ENCODE measurements at regions not wholly inside any gene's neighbourhood (a gene's known extent, or its start where the extent isn't known, plus 50 kb on each side); places are given as distances from the start of the nearest gene placed in this dataset.

GRCh38 chr2:219893541-219893940 is 266.1 kb downstream of the SLC4A3 start:
- no peaks in the 10 kb centered on the region for H3K36me3 ChIP-seq (ENCODE audit: control insufficient read depth, insufficient read depth, low read length)

GRCh38 chr2:219897456-219897855 is 270.0 kb downstream of the SLC4A3 start:
- H3K4me1 ChIP-seq (ENCODE audit: control insufficient read depth, low read depth, low read length), result no peaks in the 10 kb centered on the region
- no peak overlapping the region for H3K9ac ChIP-seq (ENCODE audit: low read length)
- H4K5ac ChIP-seq (ENCODE audit: low read length), result no peak overlapping the region
- H3K27ac ChIP-seq (ENCODE audit: low read depth, low read length), result peak overlapping the region; percentile 39
- no CpG with 5 or more reads among the region's 3 CpGs for WGBS (ENCODE audit: extremely low coverage, insufficient coverage, low lambda C conversion rate)
- H3K18ac ChIP-seq (ENCODE audit: low read length), result peak overlapping the region; percentile 69
- no peak overlapping the region for H3K4me2 ChIP-seq (ENCODE audit: low read length)
- H4K8ac ChIP-seq (ENCODE audit: low read depth, low read length), result no peak overlapping the region
- no peak overlapping the region for H2BK15ac ChIP-seq (replicated peaks; ENCODE audit: low read depth)
- no peaks in the 10 kb centered on the region for H3K79me2 ChIP-seq (ENCODE audit: control insufficient read depth, insufficient read depth, low read length)
- H3K56ac ChIP-seq (ENCODE audit: low read length), result no peak overlapping the region
- no peak overlapping the region for H3K23ac ChIP-seq (ENCODE audit: low read length)
- H3K4me3 ChIP-seq (ENCODE audit: low read length), result no peak overlapping the region
- no peak overlapping the region for H2AK5ac ChIP-seq (ENCODE audit: low read length)
- H3K36me3 ChIP-seq (ENCODE audit: control insufficient read depth, insufficient read depth, low read length), result no peaks in the 10 kb centered on the region
- H2BK5ac ChIP-seq (ENCODE audit: low read length), result no peak overlapping the region
- no peaks in the 10 kb centered on the region for H3K79me1 ChIP-seq (ENCODE audit: low read length)
- H2BK120ac ChIP-seq (ENCODE audit: low read depth, low read length), result no peak overlapping the region
- H3K27me3 ChIP-seq (ENCODE audit: insufficient read depth, low read length, poor library complexity), result no peaks in the 10 kb centered on the region
- peak; percentile 92 for DNase-seq
- no peak overlapping the region for H3K4ac ChIP-seq (ENCODE audit: low read depth, low read length)

More at GRCh38 chr2:219893541-219893940, 266.1 kb downstream of the SLC4A3 start:
- H3K27me3 ChIP-seq (ENCODE audit: insufficient read depth, low read length, poor library complexity), result no peaks in the 10 kb centered on the region
- no peak overlapping the region for H3K4me3 ChIP-seq (ENCODE audit: low read length)
- H3K18ac ChIP-seq (ENCODE audit: low read length), result no peak overlapping the region
- no peak overlapping the region for H4K8ac ChIP-seq (ENCODE audit: low read depth, low read length)
- no peak overlapping the region for H2BK15ac ChIP-seq (replicated peaks; ENCODE audit: low read depth)
- H2AK5ac ChIP-seq (ENCODE audit: low read length), result no peak overlapping the region
- H3K79me1 ChIP-seq (ENCODE audit: low read length), result no peaks in the 10 kb centered on the region
- no peak overlapping the region for H4K5ac ChIP-seq (ENCODE audit: low read length)
- H3K23ac ChIP-seq (ENCODE audit: low read length), result no peak overlapping the region
- no peak overlapping the region for H3K4ac ChIP-seq (ENCODE audit: low read depth, low read length)
- no peak overlapping the region for H2BK5ac ChIP-seq (ENCODE audit: low read length)
- H3K4me1 ChIP-seq (ENCODE audit: control insufficient read depth, low read depth, low read length), result no peaks in the 10 kb centered on the region
- H2BK120ac ChIP-seq (ENCODE audit: low read depth, low read length), result no peak overlapping the region
- H3K27ac ChIP-seq (ENCODE audit: low read depth, low read length), result no peak overlapping the region
- no peak for DNase-seq
- no peaks in the 10 kb centered on the region for H3K79me2 ChIP-seq (ENCODE audit: control insufficient read depth, insufficient read depth, low read length)
- no peak overlapping the region for H3K4me2 ChIP-seq (ENCODE audit: low read length)
- H3K56ac ChIP-seq (ENCODE audit: low read length), result no peak overlapping the region
- H3K9ac ChIP-seq (ENCODE audit: low read length), result no peak overlapping the region
- no CpG with 5 or more reads among the region's 2 CpGs for WGBS (ENCODE audit: extremely low coverage, insufficient coverage, low lambda C conversion rate)

GRCh38 chr2:219901155-219901554 is 273.7 kb downstream of the SLC4A3 start:
- H3K79me2 ChIP-seq (ENCODE audit: control insufficient read depth, insufficient read depth, low read length), result no peaks in the 10 kb centered on the region
- no peak overlapping the region for H2BK15ac ChIP-seq (replicated peaks; ENCODE audit: low read depth)
- H3K23ac ChIP-seq (ENCODE audit: low read length), result no peak overlapping the region
- H2BK120ac ChIP-seq (ENCODE audit: low read depth, low read length), result no peak overlapping the region
- no CpG with 5 or more reads among the region's 7 CpGs for WGBS (ENCODE audit: extremely low coverage, insufficient coverage, low lambda C conversion rate)
- no peak overlapping the region for H3K18ac ChIP-seq (ENCODE audit: low read length)
- H3K4me1 ChIP-seq (ENCODE audit: control insufficient read depth, low read depth, low read length), result peaks cover 2% of the 10 kb centered on the region
- H3K9ac ChIP-seq (ENCODE audit: low read length), result no peak overlapping the region
- no peak overlapping the region for H3K27ac ChIP-seq (ENCODE audit: low read depth, low read length)
- no peak overlapping the region for H4K5ac ChIP-seq (ENCODE audit: low read length)
- H3K27me3 ChIP-seq (ENCODE audit: insufficient read depth, low read length, poor library complexity), result no peaks in the 10 kb centered on the region
- H3K56ac ChIP-seq (ENCODE audit: low read length), result no peak overlapping the region
- H3K4me2 ChIP-seq (ENCODE audit: low read length), result no peak overlapping the region
- H3K4me3 ChIP-seq (ENCODE audit: low read length), result no peak overlapping the region
- no peaks in the 10 kb centered on the region for H3K36me3 ChIP-seq (ENCODE audit: control insufficient read depth, insufficient read depth, low read length)
- no peak overlapping the region for H4K8ac ChIP-seq (ENCODE audit: low read depth, low read length)
- H3K4ac ChIP-seq (ENCODE audit: low read depth, low read length), result no peak overlapping the region
- no peak for DNase-seq
- no peaks in the 10 kb centered on the region for H3K79me1 ChIP-seq (ENCODE audit: low read length)
- no peak overlapping the region for H2BK5ac ChIP-seq (ENCODE audit: low read length)
- no peak overlapping the region for H2AK5ac ChIP-seq (ENCODE audit: low read length)

- Histone ChIP-seq H3K79me1 (ENCODE audit: low read length) (no peaks in the 10 kb centered on the region), H3K27ac (ENCODE audit: low read depth, low read length) (no peak overlapping the region), H3K56ac (ENCODE audit: low read length) (peak overlapping the region; percentile 59), H2BK120ac (ENCODE audit: low read depth, low read length) (no peak overlapping the region), H3K4me3 (ENCODE audit: low read length) (no peak overlapping the region), H3K23ac (ENCODE audit: low read length) (no peak overlapping the region), H3K4me2 (ENCODE audit: low read length) (no peak overlapping the region), H3K27me3 (ENCODE audit: insufficient read depth, low read length, poor library complexity) (no peaks in the 10 kb centered on the region), H2BK15ac (replicated peaks; ENCODE audit: low read depth) (no peak overlapping the region), H3K9ac (ENCODE audit: low read length) (peak overlapping the region; percentile 8), H3K79me2 (ENCODE audit: control insufficient read depth, insufficient read depth, low read length) (no peaks in the 10 kb centered on the region), H3K4me1 (ENCODE audit: control insufficient read depth, low read depth, low read length) (peaks cover 2% of the 10 kb centered on the region), H2AK5ac (ENCODE audit: low read length) (no peak overlapping the region), H3K18ac (ENCODE audit: low read length) (peak overlapping the region; percentile 46), H3K4ac (ENCODE audit: low read depth, low read length) (no peak overlapping the region), H4K5ac (ENCODE audit: low read length) (no peak overlapping the region), H3K36me3 (ENCODE audit: control insufficient read depth, insufficient read depth, low read length) (no peaks in the 10 kb centered on the region), H4K8ac (ENCODE audit: low read depth, low read length) (no peak overlapping the region), H2BK5ac (ENCODE audit: low read length) (peak overlapping the region; percentile 69)
- peak; percentile 80 for DNase-seq
- WGBS (ENCODE audit: extremely low coverage, insufficient coverage, low lambda C conversion rate), result no CpG with 5 or more reads among the region's 10 CpGs
These were observed 275.6 kb downstream of the SLC4A3 start for GRCh38 chr2:219902891-219903552.

GRCh38 chr2:219905640-219906039 is 278.2 kb downstream of the SLC4A3 start:
- no peak overlapping the region for H3K56ac ChIP-seq (ENCODE audit: low read length)
- H3K23ac ChIP-seq (ENCODE audit: low read length), result no peak overlapping the region
- DNase-seq, result no peak
- peaks cover 2% of the 10 kb centered on the region for H3K4me1 ChIP-seq (ENCODE audit: control insufficient read depth, low read depth, low read length)
- H3K79me1 ChIP-seq (ENCODE audit: low read length), result no peaks in the 10 kb centered on the region
- no peak overlapping the region for H2AK5ac ChIP-seq (ENCODE audit: low read length)
- no peak overlapping the region for H2BK5ac ChIP-seq (ENCODE audit: low read length)
- H4K5ac ChIP-seq (ENCODE audit: low read length), result no peak overlapping the region
- no peak overlapping the region for H3K4me2 ChIP-seq (ENCODE audit: low read length)
- no peaks in the 10 kb centered on the region for H3K36me3 ChIP-seq (ENCODE audit: control insufficient read depth, insufficient read depth, low read length)
- no CpG with 5 or more reads among the region's 2 CpGs for WGBS (ENCODE audit: extremely low coverage, insufficient coverage, low lambda C conversion rate)
- no peak overlapping the region for H2BK120ac ChIP-seq (ENCODE audit: low read depth, low read length)
- H4K8ac ChIP-seq (ENCODE audit: low read depth, low read length), result no peak overlapping the region
- no peak overlapping the region for H3K9ac ChIP-seq (ENCODE audit: low read length)
- no peak overlapping the region for H3K18ac ChIP-seq (ENCODE audit: low read length)
- H3K79me2 ChIP-seq (ENCODE audit: control insufficient read depth, insufficient read depth, low read length), result no peaks in the 10 kb centered on the region
- H3K4me3 ChIP-seq (ENCODE audit: low read length), result no peak overlapping the region
- no peaks in the 10 kb centered on the region for H3K27me3 ChIP-seq (ENCODE audit: insufficient read depth, low read length, poor library complexity)
- no peak overlapping the region for H3K4ac ChIP-seq (ENCODE audit: low read depth, low read length)
- H3K27ac ChIP-seq (ENCODE audit: low read depth, low read length), result no peak overlapping the region
- no peak overlapping the region for H2BK15ac ChIP-seq (replicated peaks; ENCODE audit: low read depth)

Data from mesendoderm (in vitro differentiated cells).